ENCODE measurements at regions not wholly inside any gene's neighbourhood (a gene's known extent, or its start where the extent isn't known, plus 50 kb on each side); places are given as distances from the start of the nearest gene placed in this dataset.
"Not testable (repeated sequence)": the region's sequence is repeated elsewhere in the genome, so short reads cannot be mapped to it uniquely, and the experiment has no call there.

DNA sequence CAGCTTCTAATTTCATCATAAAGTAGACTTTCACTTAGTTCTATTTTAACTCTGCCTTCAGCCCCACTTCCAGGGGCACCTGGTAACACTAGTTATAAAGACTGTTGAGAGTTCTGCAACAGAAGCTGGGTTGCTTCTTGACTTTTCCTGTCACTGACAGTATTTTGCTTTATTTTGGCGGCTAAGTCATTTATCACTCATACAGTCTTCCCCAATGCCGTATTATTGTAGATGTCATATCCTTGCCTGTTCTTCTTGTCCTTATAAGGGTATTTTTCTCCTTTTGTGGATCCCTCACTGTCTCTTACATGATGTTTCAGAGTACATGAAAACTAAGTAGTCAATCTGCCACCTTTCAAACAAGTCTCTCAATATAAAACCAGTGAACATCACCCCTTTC is 369.0 kb upstream of the PPP2R3A start:
- DNase-seq (ENCODE audit: low spot score) (no peak), ATAC-seq (ENCODE audit: insufficient number of reproducible peaks, low FRiP score, low read depth) (no peak)
- Histone ChIP-seq H3K4me3 (no peak overlapping the region), H3K4me1 (ENCODE audit: control insufficient read depth in 1 of 2, low read depth in 2 of 2) (no peaks in the 10 kb centered on the region), H3K9me3 (no peaks in the 10 kb centered on the region), H3K36me3 (no peaks in the 10 kb centered on the region), H3K27me3 (replicated peaks; ENCODE audit: insufficient read depth) (no peaks in the 10 kb centered on the region), H3K27ac (no peak overlapping the region)
- TF ChIP-seq, protein P1, sequence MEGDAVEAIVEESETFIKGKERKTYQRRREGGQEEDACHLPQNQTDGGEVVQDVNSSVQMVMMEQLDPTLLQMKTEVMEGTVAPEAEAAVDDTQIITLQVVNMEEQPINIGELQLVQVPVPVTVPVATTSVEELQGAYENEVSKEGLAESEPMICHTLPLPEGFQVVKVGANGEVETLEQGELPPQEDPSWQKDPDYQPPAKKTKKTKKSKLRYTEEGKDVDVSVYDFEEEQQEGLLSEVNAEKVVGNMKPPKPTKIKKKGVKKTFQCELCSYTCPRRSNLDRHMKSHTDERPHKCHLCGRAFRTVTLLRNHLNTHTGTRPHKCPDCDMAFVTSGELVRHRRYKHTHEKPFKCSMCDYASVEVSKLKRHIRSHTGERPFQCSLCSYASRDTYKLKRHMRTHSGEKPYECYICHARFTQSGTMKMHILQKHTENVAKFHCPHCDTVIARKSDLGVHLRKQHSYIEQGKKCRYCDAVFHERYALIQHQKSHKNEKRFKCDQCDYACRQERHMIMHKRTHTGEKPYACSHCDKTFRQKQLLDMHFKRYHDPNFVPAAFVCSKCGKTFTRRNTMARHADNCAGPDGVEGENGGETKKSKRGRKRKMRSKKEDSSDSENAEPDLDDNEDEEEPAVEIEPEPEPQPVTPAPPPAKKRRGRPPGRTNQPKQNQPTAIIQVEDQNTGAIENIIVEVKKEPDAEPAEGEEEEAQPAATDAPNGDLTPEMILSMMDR (IDR thresholded peaks at IDR 0.05): no peak

DNA sequence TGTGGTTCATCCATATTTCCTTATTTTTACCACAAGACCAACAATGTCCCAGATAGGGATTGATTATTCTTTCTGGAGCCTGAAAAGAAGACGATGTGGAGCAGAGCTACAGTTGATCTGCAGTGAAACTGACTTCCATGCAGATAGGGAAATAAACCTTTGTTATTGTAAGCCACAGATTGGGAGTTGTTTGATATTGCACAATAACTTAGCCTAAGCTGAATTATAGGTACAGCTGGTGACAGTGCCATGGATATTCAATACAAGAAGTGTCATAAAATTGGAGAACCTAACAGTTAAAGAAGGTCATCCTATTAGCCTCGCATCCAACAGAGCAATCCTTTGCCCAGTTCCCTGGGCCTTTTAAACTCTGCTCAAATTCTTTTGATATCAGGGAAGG is 367.7 kb upstream of the PPP2R3A start:
- no peak for ATAC-seq (ENCODE audit: insufficient number of reproducible peaks, low FRiP score, low read depth)
- TF ChIP-seq, protein P1 (IDR thresholded peaks at IDR 0.05): no peak
- Histone ChIP-seq H3K4me3 (no peak overlapping the region), H3K36me3 (no peaks in the 10 kb centered on the region), H3K27me3 (replicated peaks; ENCODE audit: insufficient read depth) (no peaks in the 10 kb centered on the region), H3K9me3 (no peaks in the 10 kb centered on the region), H3K27ac (no peak overlapping the region), H3K4me1 (ENCODE audit: control insufficient read depth in 1 of 2, low read depth in 2 of 2) (no peaks in the 10 kb centered on the region)
- no peak for DNase-seq (ENCODE audit: low spot score)

- DNase-seq (ENCODE audit: low spot score) (no peak), ATAC-seq (ENCODE audit: insufficient number of reproducible peaks, low FRiP score, low read depth) (no peak)
- TF ChIP-seq, protein P1 (IDR thresholded peaks at IDR 0.05): no peak
- Histone ChIP-seq H3K4me1 (ENCODE audit: control insufficient read depth in 1 of 2, low read depth in 2 of 2) (no peaks in the 10 kb centered on the region), H3K36me3 (no peaks in the 10 kb centered on the region), H3K9me3 (no peaks in the 10 kb centered on the region), H3K4me3 (no peak overlapping the region), H3K27me3 (replicated peaks; ENCODE audit: insufficient read depth) (no peaks in the 10 kb centered on the region), H3K27ac (no peak overlapping the region)
Observed at GRCh38 chr3:135598597-135598996, 366.9 kb upstream of the PPP2R3A start.

- H3K4me3 ChIP-seq; H3K4me1 ChIP-seq (ENCODE audit: control insufficient read depth in 1 of 2, low read depth in 2 of 2); H3K9me3 ChIP-seq; ATAC-seq (ENCODE audit: insufficient number of reproducible peaks, low FRiP score, low read depth); H3K36me3 ChIP-seq; H3K27me3 ChIP-seq (replicated peaks; ENCODE audit: insufficient read depth); H3K27ac ChIP-seq; DNase-seq (ENCODE audit: low spot score): not testable (repeated sequence)
Observed at GRCh38 chr3:135604512-135604911, 361.0 kb upstream of the PPP2R3A start.

DNA sequence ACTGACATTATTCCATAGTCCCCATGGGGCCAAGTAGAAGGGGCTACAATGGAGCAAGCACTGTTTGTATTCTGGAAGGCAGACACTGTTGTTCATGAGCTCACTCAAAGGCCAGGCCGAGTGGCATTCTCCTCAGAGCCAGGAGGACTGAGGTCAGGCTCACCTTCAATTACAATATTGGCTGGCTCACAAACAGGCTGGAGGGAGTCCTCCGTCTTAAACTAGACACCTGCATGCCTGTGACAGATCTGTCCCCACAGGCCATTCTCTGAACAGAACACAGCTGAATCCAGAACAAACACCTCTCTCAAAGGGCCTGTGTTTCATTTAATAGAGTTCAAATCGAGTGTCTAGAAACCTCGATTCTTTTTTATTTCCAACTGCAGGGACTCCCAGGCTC is 347.4 kb upstream of the PPP2R3A start:
- DNase-seq (ENCODE audit: low spot score): no peak
- H3K4me3 ChIP-seq: no peak overlapping the region
- no peaks in the 10 kb centered on the region for H3K9me3 ChIP-seq
- TF ChIP-seq, protein P1 (IDR thresholded peaks at IDR 0.05): no peak
- H3K27ac ChIP-seq: no peak overlapping the region
- no peak for ATAC-seq (ENCODE audit: insufficient number of reproducible peaks, low FRiP score, low read depth)
- no peaks in the 10 kb centered on the region for H3K27me3 ChIP-seq (replicated peaks; ENCODE audit: insufficient read depth)
- no peaks in the 10 kb centered on the region for H3K36me3 ChIP-seq
- no peaks in the 10 kb centered on the region for H3K4me1 ChIP-seq (ENCODE audit: control insufficient read depth in 1 of 2, low read depth in 2 of 2)

GRCh38 chr3:135621184-135621920 is 344.2 kb upstream of the PPP2R3A start:
- H3K27me3 ChIP-seq (replicated peaks; ENCODE audit: insufficient read depth): no peaks in the 10 kb centered on the region
- no peak for DNase-seq (ENCODE audit: low spot score)

More at GRCh38 chr3:135621184-135621920, 344.2 kb upstream of the PPP2R3A start:
- no peak overlapping the region for H3K27ac ChIP-seq
- H3K4me1 ChIP-seq (ENCODE audit: control insufficient read depth in 1 of 2, low read depth in 2 of 2): no peaks in the 10 kb centered on the region
- H3K4me3 ChIP-seq: no peak overlapping the region
- TF ChIP-seq, protein P1 (IDR thresholded peaks at IDR 0.05): no peak
- no peaks in the 10 kb centered on the region for H3K9me3 ChIP-seq
- ATAC-seq (ENCODE audit: insufficient number of reproducible peaks, low FRiP score, low read depth): no peak
- H3K36me3 ChIP-seq: no peaks in the 10 kb centered on the region
